Esophagus muscularis mucosa (tissue), 4 donors: ENCODE measurements at regions not wholly inside any gene's neighbourhood (a gene's known extent, or its start where the extent isn't known, plus 50 kb on each side); places are given as distances from the start of the nearest gene placed in this dataset.

Source experiments
- DNase-seq: peaks from one replicate; pipeline ENCODE4 v3.0.0-alpha.2; 2017; ENCODE audit errors: extremely low spot score
- H3K27ac ChIP-seq, 4 donors: fragments of 200-600 bp; sonication (generic); replicated peaks in 1 of 4; 1 replicate in 3 of 4; 2 replicates in 1 of 4; pipeline ENCODE4 v1.5.1; 2016 to 2019; ENCODE audit warnings: mild to moderate bottlenecking in 1 of 4
- H3K27me3 ChIP-seq, 4 donors: fragments of 200-600 bp; sonication (generic); one replicate each; pipeline versions ENCODE4 v1.5.1 to v1.6.0; 2016 to 2019
- H3K36me3 ChIP-seq, 4 donors: fragments of 200-600 bp; sonication (generic); one replicate each; pipeline ENCODE4 v1.5.1; 2016 to 2019
- H3K4me1 ChIP-seq, 4 donors: fragments of 200-600 bp; sonication (generic); one replicate each; pipeline ENCODE4 v1.5.1; 2016 to 2019
- H3K4me3 ChIP-seq, 4 donors: fragments of 200-600 bp; sonication (generic); 1 replicate in 2 of 4; 2 replicates in 2 of 4; pipeline ENCODE4 v1.5.1; 2016 to 2019; ENCODE audit warnings: mild to moderate bottlenecking in 4 of 4, moderate library complexity in 1 of 4
- H3K9me3 ChIP-seq, 4 donors: fragments of 200-600 bp; sonication (generic); 1 replicate in 3 of 4; 2 replicates in 1 of 4; pipeline ENCODE4 v1.5.1; 2016 to 2019
- EP300 ChIP-seq: sonication (generic); formaldehyde crosslinking; IDR thresholded peaks from one replicate; pipeline ENCODE4 v1.6.1; 2017; ENCODE audit warnings: antibody characterized with exemption
- POLR2A ChIP-seq: fragments of 450-650 bp; IDR thresholded peaks from one replicate; pipeline ENCODE4 v1.6.1; 2017; ENCODE audit warnings: antibody characterized with exemption, moderate library complexity, mild to moderate bottlenecking, low read depth
- POLR2AphosphoS5 ChIP-seq, 2 donors: sonication (generic); formaldehyde crosslinking; IDR thresholded peaks; one replicate each; pipeline ENCODE4 v1.6.1; 2017; ENCODE audit warnings: antibody characterized with exemption in 2 of 2
- WGBS: methylation state at CpG from one replicate; pipeline ENCODE4 v1.1.5; 2018; 5-methylcytosine and 5-hydroxymethylcytosine counted together
- intact Hi-C: fragments of 100-400 bp; cut with DNase I; formaldehyde crosslinking; loops from one replicate; pipeline ENCODE4 v1.15.1; 2023
- TF ChIP-seq, protein P1 (sequence below), 3 experiments: fragments of 200-600 bp in 2 of 3; fragments of 450-650 bp in 1 of 3; sonication (generic) in 2 of 3; IDR thresholded peaks; one replicate each; pipeline ENCODE4 v1.5.1; 2017 to 2019; ENCODE audit warnings: antibody characterized with exemption in 3 of 3, mild to moderate bottlenecking in 2 of 3, moderate library complexity in 1 of 3

DNA sequence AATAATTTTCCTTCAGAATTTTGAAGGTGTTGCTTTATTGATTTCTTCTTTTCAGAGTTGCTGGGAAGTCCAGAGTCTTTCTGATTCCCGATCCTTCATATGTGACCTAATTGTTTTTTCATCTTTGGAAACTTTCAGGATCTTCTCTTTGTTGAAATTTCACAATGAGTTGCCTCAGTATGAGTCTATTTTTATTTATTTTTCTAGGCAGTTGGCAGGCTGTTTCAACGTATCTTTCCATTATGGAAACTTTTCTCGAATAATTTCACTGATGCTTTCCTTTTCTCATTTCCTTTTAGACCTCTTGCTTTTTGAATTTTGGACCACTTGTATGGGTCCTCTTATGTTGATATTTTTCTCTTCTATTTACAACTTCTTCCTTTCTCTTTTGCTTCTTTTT is 354.3 kb downstream of the TGFB2 start:
- H3K27me3 ChIP-seq, result no peaks in the 10 kb centered on the region
- WGBS, result 50% methylated on average over 3 of the region's 3 CpGs
- H3K27ac ChIP-seq, result no peak overlapping the region
- H3K4me1 ChIP-seq, result peaks cover 0 to 11% (median 7%) of the 10 kb centered on the region in 4 donors
- H3K36me3 ChIP-seq, result no peaks in the 10 kb centered on the region
- no peak for DNase-seq
- intact Hi-C loops, result no loop called here
- no peaks in the 10 kb centered on the region for H3K9me3 ChIP-seq
- H3K4me3 ChIP-seq, result no peak overlapping the region
- TF ChIP-seq, protein P1, sequence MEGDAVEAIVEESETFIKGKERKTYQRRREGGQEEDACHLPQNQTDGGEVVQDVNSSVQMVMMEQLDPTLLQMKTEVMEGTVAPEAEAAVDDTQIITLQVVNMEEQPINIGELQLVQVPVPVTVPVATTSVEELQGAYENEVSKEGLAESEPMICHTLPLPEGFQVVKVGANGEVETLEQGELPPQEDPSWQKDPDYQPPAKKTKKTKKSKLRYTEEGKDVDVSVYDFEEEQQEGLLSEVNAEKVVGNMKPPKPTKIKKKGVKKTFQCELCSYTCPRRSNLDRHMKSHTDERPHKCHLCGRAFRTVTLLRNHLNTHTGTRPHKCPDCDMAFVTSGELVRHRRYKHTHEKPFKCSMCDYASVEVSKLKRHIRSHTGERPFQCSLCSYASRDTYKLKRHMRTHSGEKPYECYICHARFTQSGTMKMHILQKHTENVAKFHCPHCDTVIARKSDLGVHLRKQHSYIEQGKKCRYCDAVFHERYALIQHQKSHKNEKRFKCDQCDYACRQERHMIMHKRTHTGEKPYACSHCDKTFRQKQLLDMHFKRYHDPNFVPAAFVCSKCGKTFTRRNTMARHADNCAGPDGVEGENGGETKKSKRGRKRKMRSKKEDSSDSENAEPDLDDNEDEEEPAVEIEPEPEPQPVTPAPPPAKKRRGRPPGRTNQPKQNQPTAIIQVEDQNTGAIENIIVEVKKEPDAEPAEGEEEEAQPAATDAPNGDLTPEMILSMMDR (IDR thresholded peaks at IDR 0.05), result no peak
- TF ChIP-seq POLR2A (no peak), POLR2AphosphoS5 (IDR thresholded peaks at IDR 0.05) (no peak), EP300 (no peak)

DNA sequence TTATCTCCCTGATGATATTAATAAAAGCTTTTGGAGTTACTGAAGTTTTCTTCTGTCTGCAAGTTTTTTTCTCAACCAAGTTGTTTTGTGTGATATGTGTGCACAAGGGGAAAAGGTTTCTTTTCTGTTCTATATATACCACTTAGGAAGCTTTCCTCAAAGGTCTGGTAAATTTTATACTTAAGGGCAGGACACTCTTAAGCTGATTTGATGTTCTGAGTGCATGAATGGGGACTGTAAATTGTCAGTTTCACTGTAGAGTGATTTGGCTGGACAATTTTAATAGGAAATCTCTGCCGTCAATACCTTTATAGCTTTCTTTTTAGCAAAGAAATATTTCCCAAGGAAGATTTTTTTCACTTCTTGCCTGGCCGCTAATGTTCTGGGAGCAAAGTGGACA is 354.7 kb downstream of the TGFB2 start:
- WGBS, result 93% methylated on average over 2 of the region's 2 CpGs

DNA sequence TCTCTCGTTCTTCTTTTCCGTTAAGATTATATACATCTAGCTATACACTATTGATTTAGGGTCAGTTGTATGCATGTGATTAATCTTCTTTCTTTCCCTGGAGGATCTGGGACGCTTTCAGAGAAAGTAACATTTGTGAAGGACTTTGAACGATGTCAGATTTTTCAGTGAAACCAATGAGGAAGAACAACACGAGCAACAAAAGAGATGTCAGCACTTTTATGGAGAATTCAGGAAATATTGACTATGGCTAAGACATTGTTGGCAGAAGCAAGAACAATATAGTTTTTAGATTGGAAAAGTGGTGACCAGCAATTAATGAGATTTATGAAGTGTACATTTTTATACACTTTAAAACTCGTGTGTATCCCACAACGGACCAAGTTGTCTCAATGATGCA is 355.5 kb downstream of the TGFB2 start:
- Histone ChIP-seq H3K36me3 (no peaks in the 10 kb centered on the region), H3K27ac (no peak overlapping the region), H3K27me3 (no peaks in the 10 kb centered on the region), H3K9me3 (no peaks in the 10 kb centered on the region), H3K4me1 (peaks cover 0 to 7% (median 6%) of the 10 kb centered on the region in 4 donors), H3K4me3 (no peak overlapping the region)
- TF ChIP-seq POLR2A (no peak), POLR2AphosphoS5 (IDR thresholded peaks at IDR 0.05) (no peak), EP300 (no peak)
- TF ChIP-seq, protein P1 (IDR thresholded peaks at IDR 0.05), result no peak
- DNase-seq, result no peak
- WGBS, result 93% methylated on average over 7 of the region's 7 CpGs
- intact Hi-C loops, result no loop called here

More for the DNA sequence above, 354.7 kb downstream of the TGFB2 start:
- Histone ChIP-seq H3K36me3 (no peaks in the 10 kb centered on the region), H3K9me3 (no peaks in the 10 kb centered on the region), H3K27ac (no peak overlapping the region), H3K4me1 (peaks cover 0 to 7% (median 6%) of the 10 kb centered on the region in 4 donors), H3K27me3 (no peaks in the 10 kb centered on the region), H3K4me3 (no peak overlapping the region)
- no peak for TF ChIP-seq EP300
- no peak for TF ChIP-seq POLR2AphosphoS5 (IDR thresholded peaks at IDR 0.05)
- TF ChIP-seq, protein P1 (IDR thresholded peaks at IDR 0.05), result no peak
- TF ChIP-seq POLR2A, result no peak
- no peak for DNase-seq
- intact Hi-C loops, result no loop called here

DNA sequence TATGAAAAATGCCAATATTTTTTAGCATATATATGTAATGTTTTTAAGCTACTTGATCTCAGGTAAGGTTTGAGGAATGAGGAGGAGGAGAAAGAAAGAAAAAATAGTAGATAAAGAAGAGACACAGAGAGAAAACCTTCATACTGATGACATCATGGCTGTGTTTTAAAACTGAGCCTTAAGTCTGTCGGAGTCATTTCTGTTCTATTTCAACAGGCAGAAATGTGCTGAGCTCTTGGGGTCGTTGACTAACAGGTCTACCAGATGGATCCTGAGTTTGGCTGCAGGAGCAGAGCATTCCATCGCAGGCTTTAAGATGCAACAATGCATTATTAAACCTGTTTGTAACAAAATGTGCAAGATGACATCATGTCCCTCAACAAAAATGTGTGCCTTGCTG is 356.0 kb downstream of the TGFB2 start:
- Histone ChIP-seq H3K27me3 (no peaks in the 10 kb centered on the region), H3K36me3 (no peaks in the 10 kb centered on the region), H3K27ac (no peak overlapping the region), H3K9me3 (no peaks in the 10 kb centered on the region), H3K4me3 (no peak overlapping the region), H3K4me1 (peaks cover 0 to 7% (median 6%) of the 10 kb centered on the region in 4 donors)
- TF ChIP-seq, protein P1 (IDR thresholded peaks at IDR 0.05), result no peak
- TF ChIP-seq EP300 (no peak), POLR2AphosphoS5 (IDR thresholded peaks at IDR 0.05) (no peak), POLR2A (no peak)
- WGBS, result 81% methylated on average over 3 of the region's 3 CpGs
- intact Hi-C loops, result no loop called here
- no peak for DNase-seq

DNA sequence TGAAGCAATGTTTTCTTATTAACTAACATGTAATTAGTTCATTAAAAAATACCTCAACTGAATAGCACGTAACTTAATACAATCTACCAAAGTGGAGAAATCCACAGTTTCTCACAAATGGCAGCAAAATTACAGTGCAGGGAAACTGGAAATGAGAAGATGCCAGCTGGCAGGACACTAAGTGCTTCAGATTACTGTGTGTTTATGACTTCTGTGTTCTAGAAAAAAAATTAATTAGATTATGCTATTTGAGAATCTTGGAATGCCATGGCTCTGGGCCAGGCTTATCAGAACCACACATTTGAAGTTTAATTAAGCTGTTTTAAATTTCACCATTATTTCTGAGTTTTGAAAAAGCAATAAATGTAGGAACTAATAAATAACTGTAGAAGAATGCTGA is 357.6 kb downstream of the TGFB2 start:
- no peak overlapping the region for H3K4me3 ChIP-seq
- H3K36me3 ChIP-seq, result no peaks in the 10 kb centered on the region
- intact Hi-C loops, result no loop called here
- TF ChIP-seq POLR2A (no peak), POLR2AphosphoS5 (IDR thresholded peaks at IDR 0.05) (no peak), EP300 (no peak)
- TF ChIP-seq, protein P1 (IDR thresholded peaks at IDR 0.05), result no peak
- no peaks in the 10 kb centered on the region for H3K27me3 ChIP-seq
- H3K4me1 ChIP-seq, result peaks cover 0 to 7% (median 6%) of the 10 kb centered on the region in 4 donors
- H3K27ac ChIP-seq, result no peak overlapping the region
- no peaks in the 10 kb centered on the region for H3K9me3 ChIP-seq
- WGBS, result 83% methylated on average over 1 of the region's 1 CpG
- no peak for DNase-seq
